GM12864 (cell line): ENCODE measurements at regions not wholly inside any gene's neighbourhood (a gene's known extent, or its start where the extent isn't known, plus 50 kb on each side); places are given as distances from the start of the nearest gene placed in this dataset.

ENCODE experiments used
- DNase-seq: peaks from one replicate; pipeline ENCODE4 v3.0.0-alpha.2; 2011; ENCODE audit warnings: low read depth
- H3K4me3 ChIP-seq: 2 replicates; pipeline ENCODE4 v1.5.1; 2011; ENCODE audit warnings: mild to moderate bottlenecking, low read depth, low read length, control low read depth
- CTCF ChIP-seq: IDR thresholded peaks from 2 replicates; pipeline ENCODE4 v1.5.1; 2011; ENCODE audit warnings: low read depth, mild to moderate bottlenecking, moderate library complexity, low read length, control low read depth, inconsistent platforms; ENCODE audit errors: missing control alignments

- no peak overlapping the region for H3K4me3 ChIP-seq
- TF ChIP-seq CTCF, result no peak
- no peak for DNase-seq
Observed at GRCh38 chr15:47506329-47507100, 210.8 kb upstream of the SEMA6D start.

- no peak for TF ChIP-seq CTCF
- H3K4me3 ChIP-seq, result no peak overlapping the region
- no peak for DNase-seq
Observed at GRCh38 chr15:47507221-47507985, 209.9 kb upstream of the SEMA6D start.

- no peak for TF ChIP-seq CTCF
- no peak for DNase-seq
- H3K4me3 ChIP-seq, result no peak overlapping the region
Observed at GRCh38 chr15:47511261-47511660, 206.0 kb upstream of the SEMA6D start.

- DNase-seq, result no peak
- no peak overlapping the region for H3K4me3 ChIP-seq
- no peak for TF ChIP-seq CTCF
Observed at GRCh38 chr15:47513471-47513870, 203.8 kb upstream of the SEMA6D start.

- no peak for TF ChIP-seq CTCF
- no peak for DNase-seq
- H3K4me3 ChIP-seq, result no peak overlapping the region
Observed at GRCh38 chr15:47514200-47514652, 203.1 kb upstream of the SEMA6D start.

- TF ChIP-seq CTCF, result no peak
- no peak for DNase-seq
- H3K4me3 ChIP-seq, result no peak overlapping the region
Observed at GRCh38 chr15:47516558-47516957, 200.7 kb upstream of the SEMA6D start.
